AG04450 (cell line): ENCODE measurements at regions not wholly inside any gene's neighbourhood (a gene's known extent, or its start where the extent isn't known, plus 50 kb on each side); places are given as distances from the start of the nearest gene placed in this dataset.

Source experiments
- CTCF ChIA-PET: fragments of 300-600, 350-600 bp; formaldehyde crosslinking; extraction: SDS; loops from one replicate; lab custom pipeline; 2022; ENCODE audit warnings: antibody characterized with exemption, inconsistent platforms; lab: Charles Lee
- POLR2A ChIA-PET: fragments of 350-600 bp; formaldehyde crosslinking; extraction: SDS; loops from one replicate; lab custom pipeline; 2021; ENCODE audit warnings: antibody characterized with exemption, inconsistent platforms; lab: Yijun Ruan, JAX
- DNase-seq: peaks from one replicate; pipeline ENCODE4 v3.0.0-alpha.2; 2011; ENCODE audit warnings: low read depth, low spot score
- H3K27ac ChIP-seq: one replicate; pipeline ENCODE4 v1.5.1; 2012; ENCODE audit warnings: low read depth, low read length, control low read depth
- H3K27me3 ChIP-seq: one replicate; pipeline ENCODE4 v1.6.0; 2012; ENCODE audit warnings: low read length; ENCODE audit not compliant: control insufficient read depth, insufficient read depth
- H3K4me3 ChIP-seq: 2 replicates; pipeline ENCODE4 v1.5.1; 2011; ENCODE audit warnings: mild to moderate bottlenecking, low read depth, low read length, control low read depth
- H3K9me3 ChIP-seq: 2 replicates; pipeline ENCODE4 v1.5.1; 2012; ENCODE audit warnings: low read length; ENCODE audit not compliant: control insufficient read depth, insufficient read depth
- TF ChIP-seq, protein P1 (sequence below): IDR thresholded peaks from 2 replicates; pipeline ENCODE4 v1.5.1; 2011; ENCODE audit warnings: low read depth, low read length, control low read depth, inconsistent platforms

DNA sequence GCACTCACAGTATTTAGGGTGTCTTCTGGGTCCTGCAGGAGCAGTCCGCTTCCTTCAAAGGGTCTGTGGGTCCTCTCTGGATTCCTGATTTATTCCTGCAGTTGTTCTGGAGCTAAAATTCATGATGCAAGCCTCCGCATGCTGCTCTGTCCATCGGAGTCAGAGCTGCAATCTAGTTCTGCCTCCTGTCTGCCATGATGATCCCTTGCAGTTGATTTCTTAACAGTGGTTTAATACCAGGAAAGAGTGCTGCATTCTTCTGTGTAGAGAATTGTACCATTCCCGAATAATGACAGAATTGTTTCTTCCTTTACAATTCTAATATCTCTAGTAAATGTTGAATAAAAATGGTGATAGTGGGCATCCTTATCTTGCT lies 72.0 kb upstream of the B3GAT2 start:
- ChIA-PET CTCF (no interaction called here), POLR2A (no interaction called here)
- H3K27me3 ChIP-seq, result peaks cover 3% of the 10 kb centered on the region
- no peak overlapping the region for H3K27ac ChIP-seq
- H3K4me3 ChIP-seq, result no peak overlapping the region
- no peak for DNase-seq
- H3K9me3 ChIP-seq, result no peaks in the 10 kb centered on the region
- TF ChIP-seq, protein P1, sequence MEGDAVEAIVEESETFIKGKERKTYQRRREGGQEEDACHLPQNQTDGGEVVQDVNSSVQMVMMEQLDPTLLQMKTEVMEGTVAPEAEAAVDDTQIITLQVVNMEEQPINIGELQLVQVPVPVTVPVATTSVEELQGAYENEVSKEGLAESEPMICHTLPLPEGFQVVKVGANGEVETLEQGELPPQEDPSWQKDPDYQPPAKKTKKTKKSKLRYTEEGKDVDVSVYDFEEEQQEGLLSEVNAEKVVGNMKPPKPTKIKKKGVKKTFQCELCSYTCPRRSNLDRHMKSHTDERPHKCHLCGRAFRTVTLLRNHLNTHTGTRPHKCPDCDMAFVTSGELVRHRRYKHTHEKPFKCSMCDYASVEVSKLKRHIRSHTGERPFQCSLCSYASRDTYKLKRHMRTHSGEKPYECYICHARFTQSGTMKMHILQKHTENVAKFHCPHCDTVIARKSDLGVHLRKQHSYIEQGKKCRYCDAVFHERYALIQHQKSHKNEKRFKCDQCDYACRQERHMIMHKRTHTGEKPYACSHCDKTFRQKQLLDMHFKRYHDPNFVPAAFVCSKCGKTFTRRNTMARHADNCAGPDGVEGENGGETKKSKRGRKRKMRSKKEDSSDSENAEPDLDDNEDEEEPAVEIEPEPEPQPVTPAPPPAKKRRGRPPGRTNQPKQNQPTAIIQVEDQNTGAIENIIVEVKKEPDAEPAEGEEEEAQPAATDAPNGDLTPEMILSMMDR, result no peak

DNA sequence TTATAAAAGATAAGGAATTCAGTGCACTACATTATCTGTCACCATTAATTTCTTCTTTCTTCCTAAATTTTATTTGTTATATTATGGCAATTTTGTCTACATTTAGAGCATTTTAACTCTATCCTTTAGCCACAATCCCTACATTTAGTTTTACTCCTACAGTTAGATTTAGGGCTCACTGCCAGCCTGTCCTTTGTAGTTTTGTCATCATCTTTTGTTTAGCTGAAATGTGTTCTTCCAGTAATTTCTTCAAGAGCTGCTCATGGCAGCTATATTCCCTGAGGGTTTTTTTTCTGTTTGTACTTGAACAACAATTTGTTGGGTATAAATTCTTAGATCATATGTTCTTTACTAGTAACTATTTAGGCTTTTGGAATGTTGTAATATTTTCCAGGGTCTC lies 72.7 kb upstream of the B3GAT2 start:
- Histone ChIP-seq H3K27ac (no peak overlapping the region), H3K9me3 (no peaks in the 10 kb centered on the region), H3K4me3 (no peak overlapping the region), H3K27me3 (peaks cover 3% of the 10 kb centered on the region)
- ChIA-PET CTCF (no interaction called here), POLR2A (no interaction called here)
- TF ChIP-seq, protein P1, result no peak
- no peak for DNase-seq

DNA sequence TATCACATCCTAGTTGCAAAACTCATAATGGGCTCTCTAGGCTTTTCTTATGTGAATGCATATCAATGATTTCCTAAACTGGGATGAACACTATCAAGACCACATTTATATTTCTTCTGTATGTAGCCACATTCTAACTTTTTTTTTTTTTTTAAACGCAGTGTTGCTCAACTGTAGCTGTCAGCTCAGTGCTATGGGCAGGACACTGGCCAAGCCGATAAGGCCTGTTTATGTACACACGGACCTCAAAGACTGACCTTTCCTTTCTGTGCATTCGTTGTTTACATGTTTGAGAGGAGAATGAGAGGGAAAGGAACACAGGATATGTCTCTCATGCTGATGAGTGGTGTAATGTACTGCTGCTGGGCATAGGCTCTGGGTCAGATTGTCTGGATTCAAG lies 75.1 kb upstream of the B3GAT2 start:
- Histone ChIP-seq H3K27ac (no peak overlapping the region), H3K4me3 (no peak overlapping the region), H3K9me3 (no peaks in the 10 kb centered on the region), H3K27me3 (peaks cover 3% of the 10 kb centered on the region)
- ChIA-PET POLR2A (no interaction called here), CTCF (no interaction called here)
- TF ChIP-seq, protein P1, result no peak
- no peak for DNase-seq

DNA sequence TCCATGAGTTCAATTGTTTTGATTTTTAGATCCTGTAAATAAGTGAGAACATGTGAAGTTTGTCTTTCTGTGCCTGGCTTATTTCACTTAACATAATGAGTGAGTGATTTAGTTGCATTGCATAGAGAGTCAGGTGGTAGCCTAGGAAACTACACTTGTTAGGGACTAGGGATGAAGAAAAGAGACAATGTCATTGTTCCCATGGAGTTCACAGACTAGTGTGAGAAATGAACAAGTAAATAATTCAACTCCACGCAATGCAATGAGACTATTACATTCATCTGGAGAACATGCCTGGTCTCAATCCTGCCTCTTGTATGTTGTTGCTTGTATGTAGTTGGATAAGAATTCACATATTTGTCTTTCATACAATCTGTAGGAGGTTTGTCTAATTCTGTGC lies 76.3 kb upstream of the B3GAT2 start:
- ChIA-PET POLR2A (no interaction called here), CTCF (no interaction called here)
- no peaks in the 10 kb centered on the region for H3K9me3 ChIP-seq
- no peak for DNase-seq
- H3K27ac ChIP-seq, result no peak overlapping the region
- TF ChIP-seq, protein P1, result no peak
- peaks cover 3% of the 10 kb centered on the region for H3K27me3 ChIP-seq
- no peak overlapping the region for H3K4me3 ChIP-seq

DNA sequence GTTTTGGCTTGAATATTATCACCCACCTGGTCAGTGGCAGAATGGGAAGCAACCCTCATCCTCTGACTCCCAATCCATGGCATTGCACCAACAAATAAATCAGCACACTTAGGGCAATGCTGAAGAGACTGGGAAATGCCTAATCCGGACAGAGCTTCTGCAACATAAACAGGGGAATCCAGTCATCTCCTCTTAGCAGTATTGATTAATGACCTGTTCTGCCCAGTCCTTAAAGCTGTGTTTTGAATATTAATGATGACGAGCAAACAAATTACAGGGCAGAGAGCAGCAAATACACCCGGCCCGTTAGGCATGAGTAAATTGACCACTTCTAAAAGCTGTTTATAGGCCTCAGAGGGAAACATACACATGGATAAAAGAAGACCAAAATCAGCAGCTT lies 77.0 kb upstream of the B3GAT2 start:
- no peak for DNase-seq
- Histone ChIP-seq H3K4me3 (no peak overlapping the region), H3K9me3 (no peaks in the 10 kb centered on the region), H3K27me3 (peaks cover 3% of the 10 kb centered on the region), H3K27ac (no peak overlapping the region)
- CTCF ChIA-PET, result no interaction called here
- TF ChIP-seq, protein P1, result no peak
- POLR2A ChIA-PET, result no interaction called here
